GM18519 (cell line): ENCODE measurements at regions not wholly inside any gene's neighbourhood (a gene's known extent, or its start where the extent isn't known, plus 50 kb on each side); places are given as distances from the start of the nearest gene placed in this dataset.

Source experiments
- ATAC-seq: cut with Tn5 transposase; IDR thresholded peaks from one replicate; pipeline ENCODE4 v1.9.1; 2021; ENCODE audit warnings: mild to moderate bottlenecking, moderate library complexity; ENCODE audit not compliant: unreplicated experiment, low FRiP score

- ATAC-seq = no peak
Measured at GRCh38 chr1:239778208-239778813, 313.4 kb upstream of the FMN2 start.

- no peak for ATAC-seq
Measured at GRCh38 chr1:239779962-239780361, 311.7 kb upstream of the FMN2 start.

- ATAC-seq = no peak
Measured at GRCh38 chr1:239784896-239785295, 306.8 kb upstream of the FMN2 start.

GRCh38 chr1:239785576-239785975 is 306.1 kb upstream of the FMN2 start:
- ATAC-seq = no peak

GRCh38 chr1:239786464-239786863 is 305.2 kb upstream of the FMN2 start:
- ATAC-seq = no peak

GRCh38 chr1:239792157-239792556 is 299.5 kb upstream of the FMN2 start:
- no peak for ATAC-seq

- ATAC-seq = no peak
Measured at GRCh38 chr1:239795304-239795703, 296.4 kb upstream of the FMN2 start.

GRCh38 chr1:239799617-239800016 is 292.1 kb upstream of the FMN2 start:
- no peak for ATAC-seq

- ATAC-seq = no peak
Measured at GRCh38 chr1:239800861-239801260, 290.8 kb upstream of the FMN2 start.

GRCh38 chr1:239802275-239802674 is 289.4 kb upstream of the FMN2 start:
- no peak for ATAC-seq

- no peak for ATAC-seq
Measured at GRCh38 chr1:239803781-239804180, 287.9 kb upstream of the FMN2 start.

- ATAC-seq = no peak
Measured at GRCh38 chr1:239804266-239804665, 287.4 kb upstream of the FMN2 start.

GRCh38 chr1:239805042-239805441 is 286.6 kb upstream of the FMN2 start:
- ATAC-seq = no peak

GRCh38 chr1:239805851-239806772 is 285.6 kb upstream of the FMN2 start:
- ATAC-seq = no peak

- no peak for ATAC-seq
Measured at GRCh38 chr1:239806897-239807296, 284.8 kb upstream of the FMN2 start.

GRCh38 chr1:239807361-239807760 is 284.3 kb upstream of the FMN2 start:
- ATAC-seq = no peak

- no peak for ATAC-seq
Measured at GRCh38 chr1:239810061-239810481, 281.6 kb upstream of the FMN2 start.

- no peak for ATAC-seq
Measured at GRCh38 chr1:239811211-239811885, 280.3 kb upstream of the FMN2 start.

- ATAC-seq = no peak
Measured at GRCh38 chr1:239812580-239812979, 279.1 kb upstream of the FMN2 start.

- no peak for ATAC-seq
Measured at GRCh38 chr1:239814306-239814881, 277.3 kb upstream of the FMN2 start.

- no peak for ATAC-seq
Measured at GRCh38 chr1:239815074-239815473, 276.6 kb upstream of the FMN2 start.
